SK-N-SH (cell line): ENCODE measurements at regions not wholly inside any gene's neighbourhood (a gene's known extent, or its start where the extent isn't known, plus 50 kb on each side); places are given as distances from the start of the nearest gene placed in this dataset.

Experiments used
- CTCF ChIA-PET: fragments of 300-600, 350-600 bp; formaldehyde crosslinking; extraction: SDS; loops from one replicate; lab custom pipeline; 2021; lab: Yijun Ruan, JAX
- POLR2A ChIA-PET: fragments of 350-600 bp; sonication (Branson Sonifier 250); formaldehyde crosslinking; extraction: SDS; loops from one replicate; lab custom pipeline; 2020; ENCODE audit warnings: antibody characterized with exemption, inconsistent platforms; lab: Yijun Ruan, JAX
- DNase-seq: peaks from one replicate; pipeline ENCODE4 v3.0.0; 2012
- H2AFZ ChIP-seq: fragments of 200-600 bp; sonication (generic); 2 replicates; pipeline ENCODE4 v1.8.1; 2016; ENCODE audit warnings: antibody characterized with exemption, mild to moderate bottlenecking, low read depth
- H3F3A ChIP-seq: fragments of 200-600 bp; sonication (generic); replicated peaks from 2 replicates; pipeline ENCODE3; 2016; ENCODE audit warnings: antibody characterized with exemption, mild to moderate bottlenecking; ENCODE audit not compliant: insufficient read depth
- H3K27ac ChIP-seq, 2 experiments: fragments of 200-500 bp in 1 of 2; fragments of 200-600 bp in 1 of 2; sonication (Bioruptor generic) in 1 of 2; sonication (generic), shearing (Covaris generic) in 1 of 2; 2 replicates each; pipeline versions ENCODE4 v1.5.1 to v1.6.1; 2014 to 2016; ENCODE audit warnings: low read depth in 2 of 2, inconsistent platforms in 1 of 2, low read length in 1 of 2, mild to moderate bottlenecking in 1 of 2, mixed read lengths in 1 of 2
- H3K27me3 ChIP-seq: fragments of 200-600 bp; sonication (generic), shearing (Covaris generic); 2 replicates; pipeline ENCODE4 v1.6.1; 2016; ENCODE audit warnings: mixed run types; ENCODE audit not compliant: insufficient read depth
- H3K36me3 ChIP-seq, 2 experiments: fragments of 200-500 bp in 1 of 2; fragments of 200-600 bp in 1 of 2; sonication (Bioruptor generic) in 1 of 2; sonication (generic) in 1 of 2; replicated peaks in 1 of 2; 2 replicates each; pipeline versions ENCODE3 to v1.5.1; 2014 to 2016; ENCODE audit warnings: low read length in 1 of 2, mild to moderate bottlenecking in 1 of 2; ENCODE audit not compliant: insufficient read depth in 2 of 2, control insufficient read depth in 1 of 2
- H3K4me1 ChIP-seq, 2 experiments: fragments of 200-500 bp in 1 of 2; fragments of 200-600 bp in 1 of 2; sonication (Bioruptor generic) in 1 of 2; sonication (generic), shearing (Covaris generic) in 1 of 2; 2 replicates each; pipeline versions ENCODE4 v1.5.1 to v1.6.1; 2014 to 2016; ENCODE audit warnings: low read depth in 1 of 2, low read length in 1 of 2, mixed run types in 1 of 2; ENCODE audit not compliant: insufficient read depth in 2 of 2, control insufficient read depth in 1 of 2
- H3K4me2 ChIP-seq: fragments of 200-600 bp; sonication (generic), shearing (Covaris generic); 2 replicates; pipeline ENCODE4 v1.6.1; 2017; ENCODE audit warnings: mixed run types
- H3K4me3 ChIP-seq, 2 experiments: fragments of 200-500 bp in 1 of 2; fragments of 200-600 bp in 1 of 2; sonication (Bioruptor generic) in 1 of 2; sonication (generic), shearing (Covaris generic) in 1 of 2; 2 replicates each; pipeline versions ENCODE4 v1.5.1 to v1.8.1; 2014 to 2016; ENCODE audit warnings: low read depth in 2 of 2, inconsistent platforms in 1 of 2, low read length in 1 of 2, mild to moderate bottlenecking in 1 of 2, mixed read lengths in 1 of 2, moderate library complexity in 1 of 2
- H3K79me2 ChIP-seq: fragments of 200-600 bp; sonication (generic); 2 replicates; pipeline ENCODE4 v1.8.1; 2017; ENCODE audit warnings: mild to moderate bottlenecking; ENCODE audit not compliant: insufficient read depth
- H3K9ac ChIP-seq: fragments of 200-600 bp; sonication (generic); 2 replicates; pipeline ENCODE4 v1.6.1; 2017; ENCODE audit warnings: mixed run types
- H3K9me2 ChIP-seq: fragments of 200-600 bp; sonication (generic); 2 replicates; pipeline ENCODE4 v1.6.1; 2017; ENCODE audit warnings: mixed run types
- H3K9me3 ChIP-seq: fragments of 200-600 bp; sonication (generic); 2 replicates; pipeline ENCODE4 v1.6.1; 2017; ENCODE audit warnings: mixed run types, mild to moderate bottlenecking, moderate library complexity
- H4K20me1 ChIP-seq: fragments of 200-600 bp; sonication (generic); 2 replicates; pipeline ENCODE4 v1.6.1; 2017; ENCODE audit warnings: mild to moderate bottlenecking, mixed run types; ENCODE audit not compliant: insufficient read depth
- CHD2 ChIP-seq: fragments of 150-350 bp; IDR thresholded peaks from 2 replicates; pipeline ENCODE4 v1.6.1; 2018; ENCODE audit warnings: low read length; ENCODE audit not compliant: partially characterized antibody
- EP300 ChIP-seq, 2 experiments: IDR thresholded peaks; 2 replicates each; pipeline versions ENCODE4 v1.4.0 to v1.6.1; 2012; ENCODE audit warnings: borderline replicate concordance in 1 of 2, low read depth in 1 of 2, low read length in 1 of 2
- FOXJ3 ChIP-seq: sonication (generic); formaldehyde crosslinking; IDR thresholded peaks from 2 replicates; pipeline ENCODE4 v1.5.1; 2020; ENCODE audit warnings: mild to moderate bottlenecking, missing genetic modification reagents
- FOXM1 ChIP-seq: IDR thresholded peaks from 2 replicates; pipeline ENCODE4 v1.4.0; 2012; ENCODE audit warnings: low read depth, mild to moderate bottlenecking
- GABPA ChIP-seq: IDR thresholded peaks from 2 replicates; pipeline ENCODE4 v1.4.0; 2012; ENCODE audit warnings: low read depth, mild to moderate bottlenecking
- IRF3 ChIP-seq: fragments of 150-350 bp; IDR thresholded peaks from 2 replicates; pipeline ENCODE4 v1.6.1; 2016; ENCODE audit warnings: mild to moderate bottlenecking, low read depth, low read length
- MEF2A ChIP-seq: IDR thresholded peaks from 2 replicates; pipeline ENCODE4 v1.4.0; 2012; ENCODE audit warnings: low read depth, borderline replicate concordance
- MXI1 ChIP-seq: IDR thresholded peaks from 2 replicates; pipeline ENCODE4 v1.6.1; 2012; ENCODE audit warnings: mild to moderate bottlenecking, low read depth, low read length, improper control_type of control experiment
- REST ChIP-seq: IDR thresholded peaks from 2 replicates; pipeline ENCODE4 v1.6.1; 2012; ENCODE audit warnings: mild to moderate bottlenecking, low read depth, low read length, moderate library complexity
- SIN3A ChIP-seq: IDR thresholded peaks from 2 replicates; pipeline ENCODE4 v1.6.1; 2012; ENCODE audit warnings: low read depth, mild to moderate bottlenecking, low read length, moderate library complexity, borderline replicate concordance
- SMC3 ChIP-seq: IDR thresholded peaks from 2 replicates; pipeline ENCODE4 v1.6.1; 2012; ENCODE audit warnings: low read depth, low read length, improper control_type of control experiment
- TCF12 ChIP-seq: IDR thresholded peaks from 2 replicates; pipeline ENCODE4 v1.4.0; 2012
- ZBTB33 ChIP-seq: IDR thresholded peaks from 2 replicates; pipeline ENCODE4 v1.4.0; 2012; ENCODE audit warnings: low read depth, borderline replicate concordance
- WGBS: methylation state at CpG from one replicate; pipeline ENCODE4 v1.1.6; 2017; ENCODE audit warnings: low lambda C conversion rate; 5-methylcytosine and 5-hydroxymethylcytosine counted together

GRCh38 chr3:177481329-177481728 lies 284.0 kb upstream of the TBL1XR1 start:
- Histone ChIP-seq H3K27me3 (no peaks in the 10 kb centered on the region), H3K4me1 (peaks cover 2 to 12% of the 10 kb centered on the region in 2 experiments; a peak in 3 of 4 replicates), H3K4me2 (no peak overlapping the region), H3F3A (peaks cover 16% of the 10 kb centered on the region), H3K9me3 (peaks cover 3% of the 10 kb centered on the region; the same call in 1 of the 2 replicates), H2AFZ (no peak overlapping the region), H3K4me3 (no peak overlapping the region), H4K20me1 (no peaks in the 10 kb centered on the region), H3K9ac (no peak overlapping the region), H3K27ac (no peak overlapping the region), H3K79me2 (no peaks in the 10 kb centered on the region), H3K9me2 (no peaks in the 10 kb centered on the region), H3K36me3 (no peaks in the 10 kb centered on the region)
- no peak for TF ChIP-seq MXI1
- no peak for TF ChIP-seq IRF3
- no peak for TF ChIP-seq GABPA
- TF ChIP-seq FOXM1: no peak
- POLR2A ChIA-PET: no interaction called here
- CTCF ChIA-PET: interaction anchor here (0.6 to 1.1 kb wide), 2 partner anchors 135 to 430 kb away, joined by 3 read pairs; no protein-coding TSS in a partner anchor
- no peak for DNase-seq
- 99% methylated on average over 3 of the region's 3 CpGs for WGBS

GRCh38 chr3:177482048-177482691 lies 284.9 kb upstream of the TBL1XR1 start:
- Histone ChIP-seq H3K36me3 (no peaks in the 10 kb centered on the region), H3F3A (peaks cover 16% of the 10 kb centered on the region), H3K4me1 (peaks cover 2 to 12% of the 10 kb centered on the region in 2 experiments; a peak in 3 of 4 replicates), H3K27ac (no peak overlapping the region), H3K4me2 (no peak overlapping the region), H3K9me2 (no peaks in the 10 kb centered on the region), H3K9me3 (peaks cover 3% of the 10 kb centered on the region; the same call in 1 of the 2 replicates), H3K27me3 (no peaks in the 10 kb centered on the region), H3K79me2 (no peaks in the 10 kb centered on the region), H3K9ac (no peak overlapping the region), H2AFZ (no peak overlapping the region), H3K4me3 (no peak overlapping the region), H4K20me1 (no peaks in the 10 kb centered on the region)
- CTCF ChIA-PET: interaction anchor here (1.0 kb wide), 1 partner anchor 15 kb away, joined by 3 read pairs; no protein-coding TSS in a partner anchor
- TF ChIP-seq SIN3A: no peak
- TF ChIP-seq FOXM1: no peak
- TF ChIP-seq IRF3: no peak
- no peak for TF ChIP-seq CHD2
- TF ChIP-seq SMC3: no peak
- TF ChIP-seq REST: no peak
- TF ChIP-seq MXI1: no peak
- no peak for TF ChIP-seq FOXJ3
- TF ChIP-seq ZBTB33: no peak
- TF ChIP-seq MEF2A: no peak
- TF ChIP-seq EP300 (IDR thresholded peaks at IDR 0.05; ENCODE audit: borderline replicate concordance in 1 of 2, low read depth in 1 of 2, low read length in 1 of 2): no peak
- no peak for TF ChIP-seq TCF12
- no peak for DNase-seq
- 78% methylated on average over 6 of the region's 6 CpGs for WGBS
- POLR2A ChIA-PET: no interaction called here
